Retinal pigment epithelial cell (primary cell): ENCODE measurements at regions not wholly inside any gene's neighbourhood (a gene's known extent, or its start where the extent isn't known, plus 50 kb on each side); places are given as distances from the start of the nearest gene placed in this dataset.

Experiments used
- DNase-seq: peaks from one replicate; pipeline ENCODE4 v3.0.0-alpha.2; 2010; ENCODE audit warnings: low read depth
- H3K4me3 ChIP-seq: 2 replicates; pipeline ENCODE4 v1.5.1; 2011; ENCODE audit warnings: mild to moderate bottlenecking, low read length, control low read depth, moderate library complexity
- CTCF ChIP-seq: conservative IDR thresholded peaks from 2 replicates; pipeline ENCODE4 v1.5.1; 2011; ENCODE audit warnings: low read depth, low read length, control low read depth, inconsistent platforms

GRCh38 chr10:111275091-111275490 is 198.3 kb downstream of the ADRA2A start:
- no peak overlapping the region for H3K4me3 ChIP-seq
- TF ChIP-seq CTCF: no peak
- DNase-seq: no peak

- H3K4me3 ChIP-seq: no peak overlapping the region
- no peak for TF ChIP-seq CTCF
- no peak for DNase-seq
Measured at GRCh38 chr10:111277661-111278060, 200.8 kb downstream of the ADRA2A start.

GRCh38 chr10:111278266-111278665 is 201.4 kb downstream of the ADRA2A start:
- DNase-seq: no peak
- TF ChIP-seq CTCF: no peak
- H3K4me3 ChIP-seq: no peak overlapping the region

- peak; percentile 30 for TF ChIP-seq CTCF
- DNase-seq: no peak
- H3K4me3 ChIP-seq: no peak overlapping the region
Measured at GRCh38 chr10:111281516-111281915, 204.7 kb downstream of the ADRA2A start.

- H3K4me3 ChIP-seq: no peak overlapping the region
- TF ChIP-seq CTCF: no peak
- no peak for DNase-seq
Measured at GRCh38 chr10:111289461-111289860, 212.6 kb downstream of the ADRA2A start.

GRCh38 chr10:111290649-111291048 is 213.8 kb downstream of the ADRA2A start:
- no peak for DNase-seq
- TF ChIP-seq CTCF: no peak
- no peak overlapping the region for H3K4me3 ChIP-seq

- DNase-seq: no peak
- no peak overlapping the region for H3K4me3 ChIP-seq
- no peak for TF ChIP-seq CTCF
Measured at GRCh38 chr10:111295788-111296187, 219.0 kb downstream of the ADRA2A start.
